ENCODE measurements at regions not wholly inside any gene's neighbourhood (a gene's known extent, or its start where the extent isn't known, plus 50 kb on each side); places are given as distances from the start of the nearest gene placed in this dataset.

- no peaks in the 10 kb centered on the region for H3K36me3 ChIP-seq
- ATAC-seq, result peak in 3 of 4 donors; percentile 55 to 66 (median 59)
Observed at GRCh38 chr1:227378181-227378580, 59.9 kb upstream of the CDC42BPA start.

GRCh38 chr1:227374846-227375245 lies 56.6 kb upstream of the CDC42BPA start:
- H3K4me1 ChIP-seq, result peaks cover 0 to 13% (median 0%) of the 10 kb centered on the region in 12 donors
- 76 to 90% (median 82%) methylated on average over 1 of the region's 1 CpG for WGBS, 4 donors
- DNase-seq (no peak), ATAC-seq (no peak)
- no peak overlapping the region for H3K27ac ChIP-seq
- H3K36me3 ChIP-seq, result no peaks in the 10 kb centered on the region
- peaks cover 0 to 5% (median 0%) of the 10 kb centered on the region in 12 donors for H3K9me3 ChIP-seq
- no peaks in the 10 kb centered on the region for H3K27me3 ChIP-seq
- H3K4me3 ChIP-seq, result no peak overlapping the region
- intact Hi-C loops (cut with DNase I), result no loop called here
- TF ChIP-seq CTCF (IDR thresholded peaks at IDR 0.05) (no peak), POLR2A (IDR thresholded peaks at IDR 0.05) (no peak)

More at GRCh38 chr1:227378181-227378580, 59.9 kb upstream of the CDC42BPA start:
- no peak for DNase-seq
- 51 to 73% (median 60%) methylated on average over 2 of the region's 2 CpGs for WGBS, 4 donors
- Histone ChIP-seq H3K4me1 (peaks cover 0 to 13% (median 0%) of the 10 kb centered on the region in 12 donors), H3K27ac (no peak overlapping the region), H3K4me3 (no peak overlapping the region), H3K9me3 (peaks cover 0 to 5% (median 0%) of the 10 kb centered on the region in 12 donors), H3K27me3 (no peaks in the 10 kb centered on the region)
- intact Hi-C loops (cut with DNase I), result no loop called here
- TF ChIP-seq CTCF (IDR thresholded peaks at IDR 0.05), result no peak
- TF ChIP-seq POLR2A (IDR thresholded peaks at IDR 0.05), result no peak

DNA sequence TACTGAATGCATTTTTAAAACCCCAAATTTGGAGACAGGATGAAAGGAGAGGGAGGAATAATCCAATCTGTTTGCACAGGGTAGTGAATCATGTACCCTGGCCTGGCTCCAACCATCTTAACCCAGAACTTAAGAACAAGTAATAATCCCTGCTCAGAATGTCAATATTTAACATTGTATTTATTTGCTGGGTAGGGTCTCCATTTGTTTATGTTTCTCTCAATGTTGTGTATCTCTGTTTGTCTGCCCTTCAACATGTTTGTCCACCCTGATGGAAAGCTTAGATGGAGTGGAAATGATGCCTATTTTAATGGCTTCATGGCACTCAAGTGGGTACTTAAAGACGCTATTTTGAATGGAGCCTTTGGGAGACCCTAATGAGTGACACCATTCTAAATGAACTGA lies 54.4 kb upstream of the CDC42BPA start:
- H3K27me3 ChIP-seq, result no peaks in the 10 kb centered on the region
- H3K27ac ChIP-seq, result no peak overlapping the region
- intact Hi-C loops (cut with DNase I), result no loop called here
- WGBS, 4 donors, result 85 to 100% (median 95%) methylated on average over 1 of the region's 1 CpG
- H3K36me3 ChIP-seq, result no peaks in the 10 kb centered on the region
- H3K4me1 ChIP-seq, result peaks cover 0 to 3% (median 0%) of the 10 kb centered on the region in 12 donors
- DNase-seq (no peak), ATAC-seq (no peak)
- no peaks in the 10 kb centered on the region for H3K9me3 ChIP-seq
- H3K4me3 ChIP-seq, result no peak overlapping the region
- no peak for TF ChIP-seq POLR2A (IDR thresholded peaks at IDR 0.05)
- no peak for TF ChIP-seq CTCF (IDR thresholded peaks at IDR 0.05)

- Histone ChIP-seq H3K27me3 (no peaks in the 10 kb centered on the region), H3K36me3 (no peaks in the 10 kb centered on the region), H3K4me3 (no peak overlapping the region), H3K9me3 (peaks cover 0 to 2% (median 0%) of the 10 kb centered on the region in 12 donors), H3K27ac (no peak overlapping the region), H3K4me1 (no peaks in the 10 kb centered on the region)
- ATAC-seq, result no peak
- no peak for TF ChIP-seq POLR2A (IDR thresholded peaks at IDR 0.05)
- TF ChIP-seq CTCF (IDR thresholded peaks at IDR 0.05), result no peak
- no peak for DNase-seq
- 86 to 92% (median 88%) methylated on average over 10 of the region's 10 CpGs for WGBS, 4 donors
- intact Hi-C loops (cut with DNase I), result no loop called here
Observed at GRCh38 chr1:227370533-227371254, 52.4 kb upstream of the CDC42BPA start.

Measured in heart left ventricle (tissue), 16 donors.